ENCODE measurements at regions not wholly inside any gene's neighbourhood (a gene's known extent, or its start where the extent isn't known, plus 50 kb on each side); places are given as distances from the start of the nearest gene placed in this dataset.

DNA sequence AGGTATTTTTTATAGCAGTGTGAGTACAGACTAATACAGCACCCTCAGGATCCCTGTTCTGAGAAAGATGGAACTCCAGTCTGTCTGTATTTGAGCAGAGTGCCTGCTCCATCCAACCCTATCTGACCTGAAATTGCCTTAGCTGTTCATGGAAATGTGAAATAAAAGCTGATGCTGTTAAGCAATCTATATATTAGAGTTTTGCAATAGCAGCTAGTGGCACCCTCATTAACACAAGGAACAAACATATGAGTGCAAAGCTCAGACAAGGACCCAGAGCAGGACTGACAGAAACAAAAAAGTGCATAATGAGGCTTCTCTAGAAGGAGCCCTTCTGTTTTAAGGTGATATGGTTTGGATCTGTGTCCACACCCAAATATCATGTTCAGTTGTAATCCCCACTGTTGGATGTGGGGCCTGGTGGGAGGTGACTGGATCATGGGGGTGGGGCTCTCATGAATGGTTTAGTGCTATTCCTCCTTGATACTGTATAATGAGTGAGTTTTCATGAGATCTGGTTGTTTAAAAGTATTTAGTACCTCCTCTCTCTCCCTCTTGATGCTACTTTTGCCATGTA, 272.9 kb upstream of the KLF3 start:
- no peak for DNase-seq

DNA sequence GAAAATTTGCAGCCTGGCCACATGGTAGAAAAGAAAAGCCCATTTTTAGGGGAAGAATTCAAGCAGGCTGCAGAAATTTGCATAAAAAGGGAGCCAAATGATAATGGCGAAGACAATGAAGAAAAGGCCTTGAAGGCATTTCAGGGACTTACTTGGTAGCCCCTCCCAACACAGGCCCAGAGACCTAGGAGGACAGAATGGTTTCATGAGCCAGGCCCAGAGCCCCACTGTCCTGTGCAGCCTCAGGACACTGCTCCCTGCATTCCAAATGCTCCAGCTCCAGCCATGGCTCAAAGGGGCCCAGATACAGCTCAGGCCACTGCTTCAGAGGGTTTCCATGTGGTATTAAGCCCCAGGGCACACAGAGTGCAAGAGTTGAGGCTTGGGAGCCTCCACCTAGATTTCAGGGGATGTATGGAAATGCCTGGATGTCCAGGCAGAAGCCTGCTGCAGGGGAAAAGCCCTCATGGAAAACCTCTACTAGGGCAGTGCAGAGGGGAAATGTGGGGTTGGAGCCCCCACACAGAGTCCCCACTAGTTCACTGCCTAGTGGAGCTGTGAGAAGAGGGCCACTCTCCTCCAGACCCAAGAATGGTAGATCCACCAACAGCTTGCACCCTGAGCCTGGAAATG, 271.7 kb upstream of the KLF3 start:
- Histone ChIP-seq H3K27me3 (no peaks in the 10 kb centered on the region), H3K27ac (no peak overlapping the region), H3K9ac (ENCODE audit: low read depth in 2 of 2, low read length in 2 of 2) (no peak overlapping the region), H3K9me3 (no peaks in the 10 kb centered on the region), H3K36me3 (no peaks in the 10 kb centered on the region), H3K4me3 (no peak overlapping the region), H3K4me1 (peaks cover 3% of the 10 kb centered on the region)
- DNase-seq = no peak
- TF ChIP-seq, protein P1, sequence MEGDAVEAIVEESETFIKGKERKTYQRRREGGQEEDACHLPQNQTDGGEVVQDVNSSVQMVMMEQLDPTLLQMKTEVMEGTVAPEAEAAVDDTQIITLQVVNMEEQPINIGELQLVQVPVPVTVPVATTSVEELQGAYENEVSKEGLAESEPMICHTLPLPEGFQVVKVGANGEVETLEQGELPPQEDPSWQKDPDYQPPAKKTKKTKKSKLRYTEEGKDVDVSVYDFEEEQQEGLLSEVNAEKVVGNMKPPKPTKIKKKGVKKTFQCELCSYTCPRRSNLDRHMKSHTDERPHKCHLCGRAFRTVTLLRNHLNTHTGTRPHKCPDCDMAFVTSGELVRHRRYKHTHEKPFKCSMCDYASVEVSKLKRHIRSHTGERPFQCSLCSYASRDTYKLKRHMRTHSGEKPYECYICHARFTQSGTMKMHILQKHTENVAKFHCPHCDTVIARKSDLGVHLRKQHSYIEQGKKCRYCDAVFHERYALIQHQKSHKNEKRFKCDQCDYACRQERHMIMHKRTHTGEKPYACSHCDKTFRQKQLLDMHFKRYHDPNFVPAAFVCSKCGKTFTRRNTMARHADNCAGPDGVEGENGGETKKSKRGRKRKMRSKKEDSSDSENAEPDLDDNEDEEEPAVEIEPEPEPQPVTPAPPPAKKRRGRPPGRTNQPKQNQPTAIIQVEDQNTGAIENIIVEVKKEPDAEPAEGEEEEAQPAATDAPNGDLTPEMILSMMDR (IDR thresholded peaks at IDR 0.05) = no peak
- intact Hi-C loops (cut with DNase I) = no loop called here

More for the DNA sequence above, 272.9 kb upstream of the KLF3 start:
- no peak overlapping the region for H3K9ac ChIP-seq (ENCODE audit: low read depth in 2 of 2, low read length in 2 of 2)
- no peaks in the 10 kb centered on the region for H3K9me3 ChIP-seq
- intact Hi-C loops (cut with DNase I) = no loop called here
- no peaks in the 10 kb centered on the region for H3K36me3 ChIP-seq
- TF ChIP-seq, protein P1 (IDR thresholded peaks at IDR 0.05) = no peak
- no peak overlapping the region for H3K27ac ChIP-seq
- no peak overlapping the region for H3K4me3 ChIP-seq
- H3K27me3 ChIP-seq = no peaks in the 10 kb centered on the region
- H3K4me1 ChIP-seq = peaks cover 8% of the 10 kb centered on the region

DNA sequence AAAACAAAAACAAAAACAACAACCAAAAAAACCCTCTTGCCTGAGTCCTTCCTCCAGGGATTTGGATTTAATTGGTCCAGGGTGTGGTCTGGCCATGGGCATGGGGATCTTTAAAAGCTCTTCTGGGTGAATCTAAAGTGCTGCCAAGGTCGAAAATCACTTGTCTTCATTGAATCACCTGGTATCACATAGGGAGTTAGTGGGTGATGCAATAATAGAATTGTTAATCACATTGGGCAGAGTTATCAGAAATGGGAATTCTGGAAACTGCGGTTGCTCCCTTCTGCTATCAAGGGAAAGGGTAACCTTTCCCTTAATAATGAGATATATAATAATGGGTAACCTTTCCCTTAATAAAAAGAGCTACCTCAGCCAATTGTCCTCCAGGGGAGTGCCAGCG, 267.9 kb upstream of the KLF3 start:
- H3K4me1 ChIP-seq = no peaks in the 10 kb centered on the region
- H3K9ac ChIP-seq (ENCODE audit: low read depth in 2 of 2, low read length in 2 of 2) = no peak overlapping the region
- intact Hi-C loops (cut with DNase I) = no loop called here
- H3K9me3 ChIP-seq = no peaks in the 10 kb centered on the region
- H3K27me3 ChIP-seq = no peaks in the 10 kb centered on the region
- H3K36me3 ChIP-seq = no peaks in the 10 kb centered on the region
- TF ChIP-seq, protein P1 (IDR thresholded peaks at IDR 0.05) = no peak
- no peak overlapping the region for H3K27ac ChIP-seq
- no peak overlapping the region for H3K4me3 ChIP-seq
- no peak for DNase-seq

DNA sequence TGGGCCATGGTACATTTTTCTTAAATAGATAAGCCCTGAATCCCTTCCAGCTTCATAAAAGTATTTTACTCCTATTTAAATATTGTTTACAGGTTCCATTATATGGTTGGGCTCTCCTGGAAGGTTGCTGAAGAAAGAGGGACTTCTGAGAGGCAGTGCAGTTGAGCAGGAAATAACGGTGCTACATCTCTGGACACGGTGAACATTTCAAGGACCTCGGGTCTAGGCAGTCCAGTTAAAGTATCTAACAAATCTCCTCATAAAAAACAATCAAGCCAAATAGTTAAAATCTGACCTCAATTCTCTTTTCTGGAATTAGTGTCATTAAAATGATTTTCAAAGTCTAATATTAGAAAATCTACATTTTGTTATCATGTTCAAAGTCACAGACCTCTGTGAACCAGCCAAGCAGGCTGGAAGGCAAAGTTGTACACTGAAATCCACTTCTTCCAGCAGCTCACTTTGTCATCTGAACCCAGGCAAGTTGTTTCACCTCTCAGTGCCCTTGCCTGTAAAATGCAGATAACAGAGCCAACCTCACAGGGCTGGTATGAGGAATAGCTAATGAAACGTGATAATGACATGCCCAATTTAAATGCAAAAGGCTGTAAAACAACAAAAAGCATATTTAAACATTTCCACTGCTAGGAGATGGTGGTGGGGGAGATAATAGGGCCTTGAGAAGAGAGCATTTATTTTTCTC, 267.0 kb upstream of the KLF3 start:
- Histone ChIP-seq H3K4me1 (no peaks in the 10 kb centered on the region), H3K27ac (no peak overlapping the region), H3K4me3 (no peak overlapping the region), H3K36me3 (no peaks in the 10 kb centered on the region), H3K9ac (ENCODE audit: low read depth in 2 of 2, low read length in 2 of 2) (no peak overlapping the region), H3K9me3 (no peaks in the 10 kb centered on the region), H3K27me3 (no peaks in the 10 kb centered on the region)
- DNase-seq = no peak
- TF ChIP-seq, protein P1 (IDR thresholded peaks at IDR 0.05) = no peak
- intact Hi-C loops (cut with DNase I) = no loop called here

DNA sequence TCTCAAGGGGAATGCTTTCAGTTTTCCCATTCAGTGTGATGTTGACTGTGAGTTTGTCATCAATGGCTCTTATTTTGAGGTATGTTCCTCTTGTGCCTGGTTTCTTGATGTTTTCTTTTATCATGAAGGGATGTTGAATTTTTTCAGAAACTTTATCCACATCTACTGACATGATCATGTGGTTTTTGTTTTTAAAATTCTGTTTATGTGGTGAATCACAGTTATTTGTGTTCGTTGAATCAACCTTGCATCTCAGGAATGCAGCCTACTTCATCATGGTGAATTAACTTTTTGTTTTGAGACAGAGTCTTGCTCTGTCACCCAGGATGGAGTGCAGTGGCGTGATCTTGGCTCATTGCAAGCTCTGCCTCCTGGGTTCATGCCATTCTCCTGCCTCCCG, 263.1 kb upstream of the KLF3 start:
- Histone ChIP-seq H3K27ac (no peak overlapping the region), H3K9me3 (no peaks in the 10 kb centered on the region), H3K9ac (ENCODE audit: low read depth in 2 of 2, low read length in 2 of 2) (no peak overlapping the region), H3K4me3 (no peak overlapping the region), H3K27me3 (no peaks in the 10 kb centered on the region), H3K36me3 (no peaks in the 10 kb centered on the region), H3K4me1 (no peaks in the 10 kb centered on the region)
- intact Hi-C loops (cut with DNase I) = no loop called here
- TF ChIP-seq, protein P1 (IDR thresholded peaks at IDR 0.05) = no peak
- no peak for DNase-seq

Measured in colonic mucosa (tissue), 4 donors.